ENCODE measurements at regions not wholly inside any gene's neighbourhood (a gene's known extent, or its start where the extent isn't known, plus 50 kb on each side); places are given as distances from the start of the nearest gene placed in this dataset.

GRCh38 chr2:215189393-215189792 lies 51.0 kb upstream of the ABCA12 start:
- Histone ChIP-seq H3K36me3 (ENCODE audit: insufficient read depth, low read length) (no peaks in the 10 kb centered on the region), H4K20me1 (ENCODE audit: insufficient read depth, low read length) (no peaks in the 10 kb centered on the region), H3K27me3 (ENCODE audit: insufficient read depth, low read length) (no peaks in the 10 kb centered on the region), H3K27ac (ENCODE audit: low read depth, low read length) (no peak overlapping the region), H3K4me1 (ENCODE audit: insufficient read depth, low read length) (no peaks in the 10 kb centered on the region), H3K9me3 (ENCODE audit: low read depth, low read length) (no peaks in the 10 kb centered on the region), H3K4me3 (ENCODE audit: insufficient read depth, low read length) (no peak overlapping the region), H3K79me2 (ENCODE audit: insufficient read depth, low read length) (no peaks in the 10 kb centered on the region), H3K4me2 (ENCODE audit: insufficient read depth, low read length) (no peak overlapping the region), H2AFZ (ENCODE audit: low read length) (no peak overlapping the region)
- no peak for DNase-seq (ENCODE audit: insufficient read length, low spot score, missing footprints)
- TF ChIP-seq CTCF (IDR thresholded peaks at IDR 0.05; ENCODE audit: extremely low read depth, low read depth, low read length): no peak
